ENCODE measurements at regions not wholly inside any gene's neighbourhood (a gene's known extent, or its start where the extent isn't known, plus 50 kb on each side); places are given as distances from the start of the nearest gene placed in this dataset.
"Not testable (repeated sequence)": the region's sequence is repeated elsewhere in the genome, so short reads cannot be mapped to it uniquely, and the experiment has no call there.

DNA sequence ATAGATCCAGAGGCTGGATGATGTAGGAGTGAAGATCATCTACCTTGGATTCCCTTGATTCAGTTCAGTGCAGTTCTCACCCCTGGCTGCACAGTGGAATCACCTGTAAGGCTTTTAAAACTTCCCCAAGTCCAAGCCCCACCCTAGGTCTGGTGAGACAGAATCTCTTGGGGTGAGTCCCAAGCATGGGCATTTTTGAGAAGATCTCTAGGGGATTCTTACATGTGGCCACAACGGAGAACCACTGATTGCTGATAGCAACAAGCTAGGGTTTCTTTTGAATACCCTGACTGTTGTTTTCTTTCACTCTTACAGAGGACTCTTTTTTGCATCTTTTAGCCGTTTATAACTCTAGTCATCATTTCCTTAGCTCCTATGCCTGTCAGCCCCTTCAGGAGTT, 204.9 kb upstream of the RASGRP1 start:
- no peaks in the 10 kb centered on the region for H3K4me1 ChIP-seq (ENCODE audit: control extremely low read depth in 1 of 4, control insufficient read depth in 4 of 4, insufficient read depth in 4 of 4, low read length in 3 of 4)
- POLR2A ChIA-PET = no interaction called here
- H3K4me3 ChIP-seq (ENCODE audit: control insufficient read depth in 1 of 7, extremely low read depth in 1 of 7, insufficient read depth in 4 of 7, low read depth in 2 of 7, low read length in 6 of 7) = no peak overlapping the region
- no peaks in the 10 kb centered on the region for H3K27me3 ChIP-seq (replicated peaks in 2 of 5; ENCODE audit: control insufficient read depth in 4 of 5, insufficient read depth in 5 of 5, low read length in 4 of 5)
- H3K36me3 ChIP-seq (ENCODE audit: control insufficient read depth in 4 of 4, insufficient read depth in 4 of 4, low read length in 3 of 4) = no peaks in the 10 kb centered on the region
- CTCF ChIA-PET = interaction anchor here (1.0 kb wide), 1 partner anchor 13 kb away, joined by 3 read pairs; no protein-coding TSS in a partner anchor
- no peaks in the 10 kb centered on the region for H3K9me3 ChIP-seq (ENCODE audit: control extremely low read depth in 1 of 5, control insufficient read depth in 4 of 5, insufficient read depth in 2 of 5, low read depth in 1 of 5, low read length in 4 of 5)
- no peak overlapping the region for H3K27ac ChIP-seq (ENCODE audit: insufficient read depth in 1 of 2, low read depth in 1 of 2, low read length in 2 of 2, poor library complexity in 1 of 2, severe bottlenecking in 2 of 2)
- DNase-seq = no peak
- WGBS (ENCODE audit: insufficient coverage) = 100% methylated on average over 1 of the region's 2 CpGs

DNA sequence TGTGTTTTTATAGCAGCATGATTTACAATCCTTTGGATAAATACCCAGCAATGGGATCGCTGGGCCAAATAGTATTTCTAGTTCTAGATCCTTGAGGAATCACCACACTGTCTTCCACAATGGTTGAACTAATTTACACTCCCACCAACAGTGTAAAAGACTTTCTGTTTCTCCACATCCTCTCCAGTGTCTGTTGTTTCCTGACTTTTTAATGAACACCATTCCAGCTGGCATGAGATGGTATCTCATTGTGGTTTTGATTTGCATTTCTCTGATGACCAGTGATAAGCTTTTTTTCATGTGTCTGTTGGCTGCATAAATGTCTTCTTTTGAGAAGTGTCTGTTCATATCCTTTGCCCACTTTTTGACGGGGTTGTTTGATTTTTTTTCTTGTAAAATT, 209.5 kb upstream of the RASGRP1 start:
- 70% methylated on average over 2 of the region's 2 CpGs for WGBS (ENCODE audit: insufficient coverage)
- H3K27ac ChIP-seq (ENCODE audit: insufficient read depth in 1 of 2, low read depth in 1 of 2, low read length in 2 of 2, poor library complexity in 1 of 2, severe bottlenecking in 2 of 2); POLR2A ChIA-PET; H3K9me3 ChIP-seq (ENCODE audit: control extremely low read depth in 1 of 5, control insufficient read depth in 4 of 5, insufficient read depth in 2 of 5, low read depth in 1 of 5, low read length in 4 of 5); H3K4me1 ChIP-seq (ENCODE audit: control extremely low read depth in 1 of 4, control insufficient read depth in 4 of 4, insufficient read depth in 4 of 4, low read length in 3 of 4); H3K36me3 ChIP-seq (ENCODE audit: control insufficient read depth in 4 of 4, insufficient read depth in 4 of 4, low read length in 3 of 4); H3K4me3 ChIP-seq (ENCODE audit: control insufficient read depth in 1 of 7, extremely low read depth in 1 of 7, insufficient read depth in 4 of 7, low read depth in 2 of 7, low read length in 6 of 7); DNase-seq; H3K27me3 ChIP-seq (replicated peaks in 2 of 5; ENCODE audit: control insufficient read depth in 4 of 5, insufficient read depth in 5 of 5, low read length in 4 of 5); CTCF ChIA-PET: not testable (repeated sequence)

DNA sequence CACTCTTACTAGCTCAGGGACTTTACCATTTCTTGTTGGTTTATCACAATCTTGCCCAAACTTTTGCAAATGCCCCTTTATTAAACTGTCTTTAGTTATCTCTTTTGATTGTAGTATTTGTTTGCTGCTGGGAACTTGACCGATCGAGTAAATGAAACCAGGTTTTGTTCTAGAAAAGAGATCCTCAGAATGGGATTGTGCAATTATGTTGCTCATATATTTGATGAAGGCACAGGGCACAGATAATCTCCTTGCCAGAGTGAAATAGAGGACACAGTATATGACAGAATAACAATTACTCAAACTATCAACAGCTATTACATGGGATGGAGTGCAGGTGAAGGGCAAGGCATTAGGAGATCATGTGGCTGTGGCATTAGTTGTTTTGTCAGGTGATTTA, 216.6 kb upstream of the RASGRP1 start:
- no peak overlapping the region for H3K4me3 ChIP-seq (ENCODE audit: control insufficient read depth in 1 of 7, extremely low read depth in 1 of 7, insufficient read depth in 4 of 7, low read depth in 2 of 7, low read length in 6 of 7)
- no peaks in the 10 kb centered on the region for H3K36me3 ChIP-seq (ENCODE audit: control insufficient read depth in 4 of 4, insufficient read depth in 4 of 4, low read length in 3 of 4)
- no peaks in the 10 kb centered on the region for H3K4me1 ChIP-seq (ENCODE audit: control extremely low read depth in 1 of 4, control insufficient read depth in 4 of 4, insufficient read depth in 4 of 4, low read length in 3 of 4)
- POLR2A ChIA-PET = no interaction called here
- no CpG with 5 or more reads among the region's 2 CpGs for WGBS (ENCODE audit: insufficient coverage)
- CTCF ChIA-PET = no interaction called here
- H3K27ac ChIP-seq (ENCODE audit: insufficient read depth in 1 of 2, low read depth in 1 of 2, low read length in 2 of 2, poor library complexity in 1 of 2, severe bottlenecking in 2 of 2) = no peak overlapping the region
- H3K9me3 ChIP-seq (ENCODE audit: control extremely low read depth in 1 of 5, control insufficient read depth in 4 of 5, insufficient read depth in 2 of 5, low read depth in 1 of 5, low read length in 4 of 5) = peaks cover 0 to 2% (median 0%) of the 10 kb centered on the region in 5 experiments
- no peak for DNase-seq
- H3K27me3 ChIP-seq (replicated peaks in 2 of 5; ENCODE audit: control insufficient read depth in 4 of 5, insufficient read depth in 5 of 5, low read length in 4 of 5) = peaks cover 0 to 5% (median 0%) of the 10 kb centered on the region in 5 experiments

DNA sequence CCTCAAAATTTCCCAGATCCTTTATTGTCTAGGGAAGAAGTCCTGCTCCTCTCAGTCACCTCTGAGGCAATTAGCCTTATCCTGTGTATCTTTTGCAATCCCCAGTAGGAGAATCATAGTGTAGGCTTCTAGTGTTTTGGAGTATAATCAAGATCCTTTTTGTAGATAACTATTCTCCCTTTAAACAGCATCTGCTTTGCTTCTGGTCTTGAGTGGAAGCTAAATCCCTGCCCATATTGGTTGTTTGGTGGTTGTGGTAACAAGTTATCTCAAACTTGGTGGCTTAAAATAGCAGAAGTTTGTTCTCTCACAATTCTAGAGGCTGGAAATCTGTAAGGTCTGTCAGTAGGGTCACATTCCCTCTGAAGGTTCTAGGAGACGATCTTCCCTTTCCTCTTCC, 217.5 kb upstream of the RASGRP1 start:
- Histone ChIP-seq H3K9me3 (ENCODE audit: control extremely low read depth in 1 of 5, control insufficient read depth in 4 of 5, insufficient read depth in 2 of 5, low read depth in 1 of 5, low read length in 4 of 5) (peaks cover 0 to 2% (median 0%) of the 10 kb centered on the region in 5 experiments), H3K4me1 (ENCODE audit: control extremely low read depth in 1 of 4, control insufficient read depth in 4 of 4, insufficient read depth in 4 of 4, low read length in 3 of 4) (no peaks in the 10 kb centered on the region), H3K27me3 (replicated peaks in 2 of 5; ENCODE audit: control insufficient read depth in 4 of 5, insufficient read depth in 5 of 5, low read length in 4 of 5) (peaks cover 0 to 5% (median 0%) of the 10 kb centered on the region in 5 experiments), H3K4me3 (ENCODE audit: control insufficient read depth in 1 of 7, extremely low read depth in 1 of 7, insufficient read depth in 4 of 7, low read depth in 2 of 7, low read length in 6 of 7) (no peak overlapping the region), H3K36me3 (ENCODE audit: control insufficient read depth in 4 of 4, insufficient read depth in 4 of 4, low read length in 3 of 4) (no peaks in the 10 kb centered on the region), H3K27ac (ENCODE audit: insufficient read depth in 1 of 2, low read depth in 1 of 2, low read length in 2 of 2, poor library complexity in 1 of 2, severe bottlenecking in 2 of 2) (no peak overlapping the region)
- peak in 1 of 3 donors; percentile 26 for DNase-seq
- ChIA-PET POLR2A (no interaction called here), CTCF (no interaction called here)
- WGBS (ENCODE audit: insufficient coverage) = 100% methylated on average over 1 of the region's 1 CpG

DNA sequence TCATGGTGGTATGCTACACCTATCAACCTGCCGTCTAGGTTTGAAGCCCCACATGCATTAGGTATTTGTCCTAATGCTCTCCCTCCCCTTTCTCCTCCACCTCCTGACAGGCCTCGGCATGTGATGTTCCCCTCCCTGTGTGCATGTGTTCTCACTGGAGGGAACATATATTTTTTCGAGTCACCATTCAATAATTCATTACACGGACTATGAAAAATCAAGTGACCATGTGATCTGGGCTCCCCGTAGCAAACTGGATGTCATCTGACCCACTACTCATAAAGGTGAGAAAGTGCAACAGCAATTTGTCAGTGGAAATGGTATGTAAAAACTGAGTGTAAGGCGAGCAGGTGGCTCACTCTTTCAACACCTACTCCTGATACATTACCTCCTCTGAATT, 224.3 kb upstream of the RASGRP1 start:
- 73% methylated on average over 3 of the region's 6 CpGs for WGBS (ENCODE audit: insufficient coverage)
- DNase-seq = no peak
- CTCF ChIA-PET = no interaction called here
- Histone ChIP-seq H3K27me3 (replicated peaks in 2 of 5; ENCODE audit: control insufficient read depth in 4 of 5, insufficient read depth in 5 of 5, low read length in 4 of 5) (peaks cover 0 to 1% (median 0%) of the 10 kb centered on the region in 5 experiments), H3K4me3 (ENCODE audit: control insufficient read depth in 1 of 7, extremely low read depth in 1 of 7, insufficient read depth in 4 of 7, low read depth in 2 of 7, low read length in 6 of 7) (no peak overlapping the region), H3K27ac (ENCODE audit: insufficient read depth in 1 of 2, low read depth in 1 of 2, low read length in 2 of 2, poor library complexity in 1 of 2, severe bottlenecking in 2 of 2) (no peak overlapping the region), H3K9me3 (ENCODE audit: control extremely low read depth in 1 of 5, control insufficient read depth in 4 of 5, insufficient read depth in 2 of 5, low read depth in 1 of 5, low read length in 4 of 5) (no peaks in the 10 kb centered on the region), H3K36me3 (ENCODE audit: control insufficient read depth in 4 of 4, insufficient read depth in 4 of 4, low read length in 3 of 4) (no peaks in the 10 kb centered on the region), H3K4me1 (ENCODE audit: control extremely low read depth in 1 of 4, control insufficient read depth in 4 of 4, insufficient read depth in 4 of 4, low read length in 3 of 4) (no peaks in the 10 kb centered on the region)
- POLR2A ChIA-PET = no interaction called here

DNA sequence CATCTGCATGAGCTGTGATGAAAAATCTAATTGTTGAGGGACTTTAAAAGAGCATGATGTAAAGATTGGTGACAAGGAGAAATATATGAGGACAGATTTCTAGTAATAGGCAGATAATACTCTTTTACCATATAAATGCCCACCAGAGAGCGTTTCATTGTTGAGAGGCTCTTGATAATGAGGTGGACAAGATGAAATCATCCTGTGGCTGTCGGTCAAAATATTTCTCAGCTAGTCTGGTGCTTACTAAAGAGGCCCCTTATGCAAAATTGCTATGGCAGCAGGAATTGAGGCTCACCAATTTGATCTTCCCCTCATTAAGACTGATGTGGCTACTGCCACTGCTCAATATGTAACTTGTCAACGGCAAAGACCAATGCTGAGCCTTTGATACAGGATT, 225.0 kb upstream of the RASGRP1 start:
- Histone ChIP-seq H3K27me3 (replicated peaks in 2 of 5; ENCODE audit: control insufficient read depth in 4 of 5, insufficient read depth in 5 of 5, low read length in 4 of 5) (peaks cover 0 to 1% (median 0%) of the 10 kb centered on the region in 5 experiments), H3K27ac (ENCODE audit: insufficient read depth in 1 of 2, low read depth in 1 of 2, low read length in 2 of 2, poor library complexity in 1 of 2, severe bottlenecking in 2 of 2) (no peak overlapping the region), H3K9me3 (ENCODE audit: control extremely low read depth in 1 of 5, control insufficient read depth in 4 of 5, insufficient read depth in 2 of 5, low read depth in 1 of 5, low read length in 4 of 5) (no peaks in the 10 kb centered on the region), H3K4me1 (ENCODE audit: control extremely low read depth in 1 of 4, control insufficient read depth in 4 of 4, insufficient read depth in 4 of 4, low read length in 3 of 4) (no peaks in the 10 kb centered on the region), H3K36me3 (ENCODE audit: control insufficient read depth in 4 of 4, insufficient read depth in 4 of 4, low read length in 3 of 4) (no peaks in the 10 kb centered on the region), H3K4me3 (ENCODE audit: control insufficient read depth in 1 of 7, extremely low read depth in 1 of 7, insufficient read depth in 4 of 7, low read depth in 2 of 7, low read length in 6 of 7) (no peak overlapping the region)
- POLR2A ChIA-PET = no interaction called here
- CTCF ChIA-PET = interaction anchor here (0.8 kb wide), 1 partner anchor 108 kb away, joined by 3 read pairs; no protein-coding TSS in a partner anchor
- DNase-seq = no peak
- 100% methylated on average over 1 of the region's 3 CpGs for WGBS (ENCODE audit: insufficient coverage)

DNA sequence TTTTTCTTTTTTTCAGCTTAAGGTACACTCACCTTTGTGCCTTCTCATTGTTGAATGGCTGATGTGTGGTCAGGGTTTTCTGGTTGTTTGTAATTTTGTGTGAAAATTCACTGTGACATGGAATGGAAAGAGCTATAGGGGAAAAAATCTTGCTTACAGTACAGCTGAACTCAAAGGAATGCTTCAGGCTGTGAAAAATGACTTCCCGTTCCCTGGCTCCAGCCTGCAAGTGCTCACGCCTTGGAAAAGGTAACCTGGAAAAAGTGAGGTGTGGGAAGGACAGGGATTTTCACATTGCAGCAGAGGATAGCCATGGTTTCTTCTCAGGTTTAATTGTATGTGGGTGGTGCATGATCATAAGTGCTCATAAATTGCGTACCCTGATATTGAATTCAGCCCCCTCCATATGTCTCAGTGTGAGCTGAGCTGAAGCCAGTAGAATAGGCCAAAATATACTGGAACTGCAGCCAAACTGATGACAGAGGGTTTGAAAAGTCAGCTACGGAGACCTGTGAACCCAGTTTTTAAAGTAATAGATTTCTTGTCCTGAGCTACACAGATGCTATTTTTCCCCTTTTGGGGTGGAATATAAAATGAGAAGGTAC, 228.7 kb upstream of the RASGRP1 start:
- peaks cover 0 to 1% (median 0%) of the 10 kb centered on the region in 5 experiments for H3K9me3 ChIP-seq (ENCODE audit: control extremely low read depth in 1 of 5, control insufficient read depth in 4 of 5, insufficient read depth in 2 of 5, low read depth in 1 of 5, low read length in 4 of 5)
- no peaks in the 10 kb centered on the region for H3K36me3 ChIP-seq (ENCODE audit: control insufficient read depth in 4 of 4, insufficient read depth in 4 of 4, low read length in 3 of 4)
- no peaks in the 10 kb centered on the region for H3K4me1 ChIP-seq (ENCODE audit: control extremely low read depth in 1 of 4, control insufficient read depth in 4 of 4, insufficient read depth in 4 of 4, low read length in 3 of 4)
- ChIA-PET CTCF (interaction anchor here (1.4 kb wide), 1 partner anchor 22 kb away, joined by 3 read pairs; no protein-coding TSS in a partner anchor), POLR2A (interaction anchor here (0.6 kb wide), 1 partner anchor 15 kb away, joined by 3 read pairs; no protein-coding TSS in a partner anchor)
- no peak for DNase-seq
- H3K4me3 ChIP-seq (ENCODE audit: control insufficient read depth in 1 of 7, extremely low read depth in 1 of 7, insufficient read depth in 4 of 7, low read depth in 2 of 7, low read length in 6 of 7) = no peak overlapping the region
- 97% methylated on average over 3 of the region's 4 CpGs for WGBS (ENCODE audit: insufficient coverage)
- H3K27me3 ChIP-seq (replicated peaks in 2 of 5; ENCODE audit: control insufficient read depth in 4 of 5, insufficient read depth in 5 of 5, low read length in 4 of 5) = peaks cover 0 to 1% (median 0%) of the 10 kb centered on the region in 5 experiments
- H3K27ac ChIP-seq (ENCODE audit: insufficient read depth in 1 of 2, low read depth in 1 of 2, low read length in 2 of 2, poor library complexity in 1 of 2, severe bottlenecking in 2 of 2) = no peak overlapping the region
